ENCODE measurements at regions not wholly inside any gene's neighbourhood (a gene's known extent, or its start where the extent isn't known, plus 50 kb on each side); places are given as distances from the start of the nearest gene placed in this dataset.

GRCh38 chr2:105176429-105176828 lies 65.1 kb upstream of the GPR45 start:
- Histone ChIP-seq H3K79me2 (ENCODE audit: low read length) (no peaks in the 10 kb centered on the region), H4K20me1 (ENCODE audit: insufficient read depth, low read length) (no peaks in the 10 kb centered on the region), H3K4me3 (ENCODE audit: low read length) (no peak overlapping the region), H3K27me3 (ENCODE audit: low read depth, low read length) (peaks cover 54% of the 10 kb centered on the region), H3K9me3 (ENCODE audit: insufficient read depth, low read length) (no peaks in the 10 kb centered on the region), H3K9ac (ENCODE audit: low read length) (no peak overlapping the region), H3K4me2 (ENCODE audit: low read length) (no peak overlapping the region), H3K4me1 (ENCODE audit: low read length) (peaks cover 4% of the 10 kb centered on the region; the same call in 1 of the 2 replicates), H3K27ac (ENCODE audit: low read length) (no peak overlapping the region), H2AFZ (ENCODE audit: low read depth, low read length) (no peak overlapping the region), H3K36me3 (replicated peaks; ENCODE audit: low read depth, low read length) (no peaks in the 10 kb centered on the region)
- TF ChIP-seq EZH2phosphoT487 (IDR thresholded peaks at IDR 0.05; ENCODE audit: low read depth) (no peak), CTCF (IDR thresholded peaks at IDR 0.05; ENCODE audit: low read depth, low read length) (no peak)

- TF ChIP-seq EZH2phosphoT487 (IDR thresholded peaks at IDR 0.05; ENCODE audit: low read depth), result no peak
- TF ChIP-seq CTCF (IDR thresholded peaks at IDR 0.05; ENCODE audit: low read depth, low read length), result no peak
- no peak overlapping the region for H2AFZ ChIP-seq (ENCODE audit: low read depth, low read length)
- no peak overlapping the region for H3K27ac ChIP-seq (ENCODE audit: low read length)
- no peaks in the 10 kb centered on the region for H3K36me3 ChIP-seq (replicated peaks; ENCODE audit: low read depth, low read length)
- no peak overlapping the region for H3K9ac ChIP-seq (ENCODE audit: low read length)
- H3K4me2 ChIP-seq (ENCODE audit: low read length), result no peak overlapping the region
- no peaks in the 10 kb centered on the region for H3K9me3 ChIP-seq (ENCODE audit: insufficient read depth, low read length)
- no peaks in the 10 kb centered on the region for H4K20me1 ChIP-seq (ENCODE audit: insufficient read depth, low read length)
- H3K27me3 ChIP-seq (ENCODE audit: low read depth, low read length), result peaks cover 56% of the 10 kb centered on the region
- peaks cover 4% of the 10 kb centered on the region; the same call in 1 of the 2 replicates for H3K4me1 ChIP-seq (ENCODE audit: low read length)
- no peaks in the 10 kb centered on the region for H3K79me2 ChIP-seq (ENCODE audit: low read length)
- H3K4me3 ChIP-seq (ENCODE audit: low read length), result no peak overlapping the region
Measured at GRCh38 chr2:105177008-105177407, 64.5 kb upstream of the GPR45 start.

GRCh38 chr2:105177536-105178254 lies 63.8 kb upstream of the GPR45 start:
- Histone ChIP-seq H3K9me3 (ENCODE audit: insufficient read depth, low read length) (no peaks in the 10 kb centered on the region), H3K4me2 (ENCODE audit: low read length) (no peak overlapping the region), H3K36me3 (replicated peaks; ENCODE audit: low read depth, low read length) (no peaks in the 10 kb centered on the region), H3K4me3 (ENCODE audit: low read length) (no peak overlapping the region), H3K9ac (ENCODE audit: low read length) (no peak overlapping the region), H3K27ac (ENCODE audit: low read length) (no peak overlapping the region), H3K4me1 (ENCODE audit: low read length) (peaks cover 4% of the 10 kb centered on the region; the same call in 1 of the 2 replicates), H2AFZ (ENCODE audit: low read depth, low read length) (no peak overlapping the region), H3K79me2 (ENCODE audit: low read length) (no peaks in the 10 kb centered on the region), H3K27me3 (ENCODE audit: low read depth, low read length) (peaks cover 59% of the 10 kb centered on the region), H4K20me1 (ENCODE audit: insufficient read depth, low read length) (no peaks in the 10 kb centered on the region)
- TF ChIP-seq EZH2phosphoT487 (IDR thresholded peaks at IDR 0.05; ENCODE audit: low read depth) (no peak), CTCF (IDR thresholded peaks at IDR 0.05; ENCODE audit: low read depth, low read length) (no peak)

GRCh38 chr2:105179469-105180372 lies 61.8 kb upstream of the GPR45 start:
- H3K4me2 ChIP-seq (ENCODE audit: low read length), result peak overlapping the region; percentile 56
- peak; percentile 68 for TF ChIP-seq CTCF (IDR thresholded peaks at IDR 0.05; ENCODE audit: low read depth, low read length)
- no peak for TF ChIP-seq EZH2phosphoT487 (IDR thresholded peaks at IDR 0.05; ENCODE audit: low read depth)
- H3K36me3 ChIP-seq (replicated peaks; ENCODE audit: low read depth, low read length), result no peaks in the 10 kb centered on the region
- H4K20me1 ChIP-seq (ENCODE audit: insufficient read depth, low read length), result no peaks in the 10 kb centered on the region; the same call in 1 of the 2 replicates
- no peak overlapping the region; the same call in 1 of the 2 replicates for H3K4me3 ChIP-seq (ENCODE audit: low read length)
- H3K27ac ChIP-seq (ENCODE audit: low read length), result no peak overlapping the region
- peaks cover 20% of the 10 kb centered on the region for H3K4me1 ChIP-seq (ENCODE audit: low read length)
- H3K79me2 ChIP-seq (ENCODE audit: low read length), result no peaks in the 10 kb centered on the region
- H3K9me3 ChIP-seq (ENCODE audit: insufficient read depth, low read length), result no peaks in the 10 kb centered on the region
- no peak overlapping the region for H3K9ac ChIP-seq (ENCODE audit: low read length)
- H3K27me3 ChIP-seq (ENCODE audit: low read depth, low read length), result peaks cover 57% of the 10 kb centered on the region
- no peak overlapping the region for H2AFZ ChIP-seq (ENCODE audit: low read depth, low read length)

All from OCI-LY3 (cell line).